A549 (cell line): ENCODE measurements at regions not wholly inside any gene's neighbourhood (a gene's known extent, or its start where the extent isn't known, plus 50 kb on each side); places are given as distances from the start of the nearest gene placed in this dataset.

Experiments
- ATAC-seq, 2 experiments: fragments of 200-7000 bp in 1 of 2; fragments of >200 bp in 1 of 2; cut with Nextera tagmentation in 1 of 2; cut with Tn5 transposase in 1 of 2; 3 replicates each; pipeline versions ENCODE4 v1.8.0 to v1.9.1; 2018 to 2020; ENCODE audit warnings: mild to moderate bottlenecking in 1 of 2, moderate library complexity in 1 of 2
- CTCF ChIA-PET: fragments of 300-600 bp; sonication (Branson Sonifier 250); formaldehyde crosslinking; extraction: SDS; loops from one replicate; lab custom pipeline; 2021; ENCODE audit warnings: antibody characterized with exemption, inconsistent platforms; lab: Yijun Ruan, JAX
- POLR2A ChIA-PET: fragments of 350-600 bp; formaldehyde crosslinking; extraction: SDS; loops from one replicate; lab custom pipeline; 2021; ENCODE audit warnings: antibody characterized with exemption, inconsistent platforms; lab: Yijun Ruan, JAX
- DNase-seq, 2 experiments: peaks; one replicate each; pipeline versions ENCODE4 v3.0.0 to v3.0.0-alpha.2; 2011 to 2016; ENCODE audit warnings: low read depth in 1 of 2, low spot score in 1 of 2
- FAIRE-seq: peaks from 2 replicates; lab custom pipeline; 2011; peaks lifted over from hg19 to GRCh38; lab: Jason Lieb, UNC
- H3K27ac ChIP-seq, 2 experiments: fragments of >200 bp; sonication (Bioruptor Twin); formaldehyde crosslinking; 3 replicates each; pipeline ENCODE4 v1.5.1; 2016 to 2017
- H3K4me1 ChIP-seq: fragments of >200 bp; sonication (Bioruptor Twin); formaldehyde crosslinking; 3 replicates; pipeline ENCODE4 v1.6.1; 2016
- H3K4me2 ChIP-seq: fragments of >200 bp; sonication (Bioruptor Twin); formaldehyde crosslinking; 3 replicates; pipeline ENCODE4 v1.6.1; 2016
- H3K4me3 ChIP-seq: fragments of >200 bp; sonication (Bioruptor Twin); formaldehyde crosslinking; 3 replicates; pipeline ENCODE4 v1.5.1; 2016
- H3K9me3 ChIP-seq: fragments of >200 bp; sonication (Bioruptor Twin); formaldehyde crosslinking; 3 replicates; pipeline ENCODE4 v1.6.1; 2016
- CEBPB ChIP-seq, 2 experiments: fragments of >200 bp in 1 of 2; sonication (Bioruptor Twin) in 1 of 2; formaldehyde crosslinking in 1 of 2; IDR thresholded peaks; 2 replicates each; pipeline ENCODE4 v1.6.1; 2012 to 2016
- CHD4 ChIP-seq: fragments of 200-600 bp; sonication (generic); IDR thresholded peaks from 2 replicates; pipeline ENCODE4 v1.6.1; 2016; ENCODE audit warnings: antibody characterized with exemption, mild to moderate bottlenecking, borderline replicate concordance
- EP300 ChIP-seq, 2 experiments: fragments of >200 bp; sonication (Bioruptor Twin); formaldehyde crosslinking; IDR thresholded peaks; 2 replicates in 1 of 2; 3 replicates in 1 of 2; pipeline ENCODE4 v1.6.1; 2016 to 2017
- ESRRA ChIP-seq: fragments of 150-350 bp; IDR thresholded peaks from 2 replicates; pipeline ENCODE4 v1.6.1; 2014; ENCODE audit warnings: mild to moderate bottlenecking, low read length, borderline replicate concordance
- FOSB ChIP-seq: fragments of 250-450 bp; sonication (Bioruptor Pico); IDR thresholded peaks from 2 replicates; pipeline ENCODE4 v1.5.0; 2020; ENCODE audit warnings: mild to moderate bottlenecking, moderate library complexity
- HDAC2 ChIP-seq: fragments of 200-600 bp; sonication (generic); IDR thresholded peaks from 2 replicates; pipeline ENCODE4 v1.6.1; 2016
- HEYL ChIP-seq: fragments of 250-450 bp; sonication (Bioruptor Pico); IDR thresholded peaks from 2 replicates; pipeline ENCODE4 v1.8.0; 2021; ENCODE audit warnings: mild to moderate bottlenecking, moderate library complexity
- HOXB5 ChIP-seq: fragments of 250-450 bp; sonication (Bioruptor Pico); IDR thresholded peaks from 2 replicates; pipeline ENCODE4 v1.5.0; 2020; ENCODE audit warnings: mild to moderate bottlenecking, moderate library complexity
- JUNB ChIP-seq: fragments of >200 bp; sonication (Bioruptor Twin); formaldehyde crosslinking; IDR thresholded peaks from 2 replicates; pipeline ENCODE4 v1.6.1; 2016
- KDM1A ChIP-seq: fragments of 200-600 bp; sonication (generic); IDR thresholded peaks from 2 replicates; pipeline ENCODE4 v1.6.1; 2016; ENCODE audit warnings: low read depth, mild to moderate bottlenecking
- NFE2L2 ChIP-seq: fragments of 150-350 bp; conservative IDR thresholded peaks from 2 replicates; pipeline ENCODE4 v1.6.1; 2014; ENCODE audit warnings: low read length
- NPAS2 ChIP-seq: fragments of 250-450 bp; sonication (Bioruptor Pico); IDR thresholded peaks from 2 replicates; pipeline ENCODE4 v1.8.0; 2022; ENCODE audit warnings: mild to moderate bottlenecking, moderate library complexity, borderline replicate concordance
- NR3C1 ChIP-seq: fragments of >200 bp; sonication (Bioruptor Twin); formaldehyde crosslinking; IDR thresholded peaks from 3 replicates; pipeline ENCODE4 v1.6.1; 2017
- PHF8 ChIP-seq: fragments of 200-600 bp; sonication (generic); IDR thresholded peaks from 2 replicates; pipeline ENCODE4 v1.6.1; 2016; ENCODE audit warnings: low read depth, mild to moderate bottlenecking, antibody characterized with exemption, moderate library complexity, borderline replicate concordance
- RAD21 ChIP-seq, 2 experiments: fragments of >200 bp in 1 of 2; sonication (Bioruptor Twin) in 1 of 2; formaldehyde crosslinking in 1 of 2; IDR thresholded peaks in 1 of 2; conservative IDR thresholded peaks in 1 of 2; 2 replicates in 1 of 2; 3 replicates in 1 of 2; pipeline ENCODE4 v1.6.1; 2012 to 2018; ENCODE audit warnings: inconsistent platforms in 1 of 2
- RCOR1 ChIP-seq: fragments of 150-350 bp; IDR thresholded peaks from 2 replicates; pipeline ENCODE4 v1.6.1; 2014; ENCODE audit warnings: antibody characterized with exemption, low read length, low read depth
- SMC3 ChIP-seq: fragments of >200 bp; sonication (Bioruptor Twin); formaldehyde crosslinking; IDR thresholded peaks from 3 replicates; pipeline ENCODE4 v1.6.1; 2018; ENCODE audit warnings: inconsistent platforms
- SREBF2 ChIP-seq: fragments of 450-650 bp; IDR thresholded peaks from 2 replicates; pipeline ENCODE4 v1.6.1; 2014; ENCODE audit warnings: mild to moderate bottlenecking, moderate library complexity
- ZNF302 ChIP-seq: fragments of 250-450 bp; sonication (Bioruptor Pico); IDR thresholded peaks from 2 replicates; pipeline ENCODE4 v1.9.0; 2021; ENCODE audit warnings: inconsistent platforms, mild to moderate bottlenecking, moderate library complexity
- WGBS: methylation state at CpG from one replicate; pipeline ENCODE4 v1.1.6; 2017; ENCODE audit errors: missing lambda C conversion rate; 5-methylcytosine and 5-hydroxymethylcytosine counted together
- TF ChIP-seq, protein P1 (sequence below): fragments of >200 bp; sonication (Bioruptor Twin); formaldehyde crosslinking; IDR thresholded peaks from 3 replicates; pipeline ENCODE4 v1.6.1; 2016
- TF ChIP-seq, protein P2 (sequence below): IDR thresholded peaks from 2 replicates; pipeline ENCODE4 v1.6.1; 2012
- TF ChIP-seq, protein P3 (sequence below): fragments of 150-350 bp; IDR thresholded peaks from 2 replicates; pipeline ENCODE4 v1.6.1; 2014; ENCODE audit warnings: low read depth, mild to moderate bottlenecking, low read length

DNA sequence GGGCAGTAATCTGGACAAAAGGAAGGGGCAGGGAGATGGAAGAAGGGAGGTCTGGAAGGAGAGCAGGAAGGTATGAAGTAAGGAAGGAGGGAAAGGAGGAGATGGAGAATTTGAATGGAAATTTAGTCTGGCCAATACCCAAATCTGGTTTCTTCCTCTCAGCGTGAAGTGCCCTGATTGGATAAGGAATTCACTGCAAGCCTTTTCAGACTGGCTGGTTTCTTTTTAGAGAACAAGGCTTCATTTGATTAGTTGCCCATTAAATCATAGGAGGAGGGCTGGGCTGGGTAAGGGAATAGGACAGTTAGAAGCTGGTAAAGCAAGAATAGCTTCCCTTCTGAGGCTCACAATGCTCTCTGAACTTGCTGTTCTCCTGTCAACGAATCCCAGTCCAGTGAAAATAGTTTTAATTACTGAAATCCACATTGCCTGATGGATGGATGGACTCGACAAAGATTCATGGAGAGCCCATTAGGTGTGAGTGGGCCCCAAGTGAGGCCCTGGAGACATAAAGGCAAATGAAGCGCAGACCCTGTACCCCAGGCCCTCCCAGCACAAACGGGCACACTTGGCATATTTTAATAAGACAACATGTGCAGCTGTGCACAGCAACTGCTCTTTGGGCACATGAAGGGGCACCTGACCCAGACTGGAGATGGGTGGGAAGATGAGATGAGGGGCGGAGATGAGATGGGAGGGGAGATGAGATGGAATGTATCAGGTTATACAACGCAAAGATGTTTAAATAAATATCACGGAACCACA, 347.1 kb upstream of the GATB start:
- POLR2A ChIA-PET: no interaction called here
- peaks cover 38% of the 10 kb centered on the region for H3K4me1 ChIP-seq
- TF ChIP-seq, protein P1, sequence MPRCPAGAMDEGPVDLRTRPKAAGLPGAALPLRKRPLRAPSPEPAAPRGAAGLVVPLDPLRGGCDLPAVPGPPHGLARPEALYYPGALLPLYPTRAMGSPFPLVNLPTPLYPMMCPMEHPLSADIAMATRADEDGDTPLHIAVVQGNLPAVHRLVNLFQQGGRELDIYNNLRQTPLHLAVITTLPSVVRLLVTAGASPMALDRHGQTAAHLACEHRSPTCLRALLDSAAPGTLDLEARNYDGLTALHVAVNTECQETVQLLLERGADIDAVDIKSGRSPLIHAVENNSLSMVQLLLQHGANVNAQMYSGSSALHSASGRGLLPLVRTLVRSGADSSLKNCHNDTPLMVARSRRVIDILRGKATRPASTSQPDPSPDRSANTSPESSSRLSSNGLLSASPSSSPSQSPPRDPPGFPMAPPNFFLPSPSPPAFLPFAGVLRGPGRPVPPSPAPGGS: no peak
- TF ChIP-seq HOXB5 (CRISPR knock-in tag) (no peak), HEYL (CRISPR knock-in tag) (no peak), KDM1A (no peak), NR3C1 (no peak), SREBF2 (no peak), NPAS2 (CRISPR knock-in tag) (no peak), CHD4 (no peak), RAD21 (conservative IDR thresholded peaks at IDR 0.05 in 1 of 2, IDR thresholded peaks at IDR 0.05 in 1 of 2) (no peak), SMC3 (no peak), JUNB (no peak)
- TF ChIP-seq, all 56 proteins: peak for 0
- FAIRE-seq (no peak), DNase-seq (no peak), ATAC-seq (no peak)
- 77% methylated on average over 8 of the region's 8 CpGs for WGBS
- no peak overlapping the region for H3K4me2 ChIP-seq
- CTCF ChIA-PET: no interaction called here
- H3K27ac ChIP-seq: peak overlapping the region in 1 of 2 experiments; percentile 87; a peak in 2 of 6 replicates
- H3K4me3 ChIP-seq: no peak overlapping the region
- H3K9me3 ChIP-seq: no peaks in the 10 kb centered on the region

DNA sequence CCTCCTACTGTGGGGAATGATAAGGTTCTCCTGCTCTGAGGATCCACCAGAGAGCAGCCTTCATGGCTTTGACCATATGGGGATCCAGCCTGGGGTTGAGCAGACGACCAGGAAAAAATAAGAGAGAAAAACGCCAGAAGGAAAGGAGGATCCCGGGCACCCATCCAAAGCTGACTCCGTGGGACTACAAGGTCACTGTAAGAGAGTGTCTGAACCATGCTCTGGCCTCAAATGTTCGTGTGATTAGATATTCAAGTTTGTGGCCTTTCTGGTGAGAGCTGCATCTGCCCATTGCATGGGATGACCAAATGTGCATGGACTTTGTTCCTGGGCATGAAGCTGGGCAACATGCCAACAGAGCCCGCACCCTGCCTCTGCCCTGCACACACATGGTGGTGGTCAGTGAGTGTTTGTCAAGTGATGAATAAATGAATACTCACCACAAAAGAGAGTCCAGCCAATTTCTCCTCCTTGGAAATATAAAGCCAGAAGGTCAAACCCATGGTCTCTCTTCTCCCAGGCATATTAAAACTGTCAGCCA, 346.0 kb upstream of the GATB start:
- POLR2A ChIA-PET: no interaction called here
- TF ChIP-seq RCOR1: no peak
- no peak for TF ChIP-seq HDAC2
- TF ChIP-seq NFE2L2: no peak
- no peak for TF ChIP-seq ZNF302
- no peak for TF ChIP-seq ESRRA
- TF ChIP-seq CEBPB (IDR thresholded peaks at IDR 0.05): no peak
- TF ChIP-seq, protein P2, sequence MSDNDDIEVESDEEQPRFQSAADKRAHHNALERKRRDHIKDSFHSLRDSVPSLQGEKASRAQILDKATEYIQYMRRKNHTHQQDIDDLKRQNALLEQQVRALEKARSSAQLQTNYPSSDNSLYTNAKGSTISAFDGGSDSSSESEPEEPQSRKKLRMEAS: no peak
- TF ChIP-seq FOSB (CRISPR knock-in tag): no peak
- no peak for TF ChIP-seq SMC3
- TF ChIP-seq NPAS2 (CRISPR knock-in tag): no peak
- TF ChIP-seq PHF8: no peak
- TF ChIP-seq EP300 (IDR thresholded peaks at IDR 0.05): no peak
- TF ChIP-seq, protein P3, sequence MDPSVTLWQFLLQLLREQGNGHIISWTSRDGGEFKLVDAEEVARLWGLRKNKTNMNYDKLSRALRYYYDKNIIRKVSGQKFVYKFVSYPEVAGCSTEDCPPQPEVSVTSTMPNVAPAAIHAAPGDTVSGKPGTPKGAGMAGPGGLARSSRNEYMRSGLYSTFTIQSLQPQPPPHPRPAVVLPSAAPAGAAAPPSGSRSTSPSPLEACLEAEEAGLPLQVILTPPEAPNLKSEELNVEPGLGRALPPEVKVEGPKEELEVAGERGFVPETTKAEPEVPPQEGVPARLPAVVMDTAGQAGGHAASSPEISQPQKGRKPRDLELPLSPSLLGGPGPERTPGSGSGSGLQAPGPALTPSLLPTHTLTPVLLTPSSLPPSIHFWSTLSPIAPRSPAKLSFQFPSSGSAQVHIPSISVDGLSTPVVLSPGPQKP: no peak
- TF ChIP-seq, all 56 proteins: peak for 0
- FAIRE-seq (no peak), ATAC-seq (peak in 1 of 2 experiments; percentile 5; a peak in 2 of 6 replicates), DNase-seq (peak in 1 of 2 experiments; percentile 34)
- 46% methylated on average over 6 of the region's 6 CpGs for WGBS
- peak overlapping the region; percentile 50 for H3K4me2 ChIP-seq
- peak overlapping the region; percentile 64 to 87 for H3K27ac ChIP-seq
- no peak overlapping the region for H3K4me3 ChIP-seq
- CTCF ChIA-PET: no interaction called here
- no peaks in the 10 kb centered on the region for H3K9me3 ChIP-seq
- peaks cover 49% of the 10 kb centered on the region for H3K4me1 ChIP-seq
